Fibroblast of skin of back (primary cell): ENCODE measurements at regions not wholly inside any gene's neighbourhood (a gene's known extent, or its start where the extent isn't known, plus 50 kb on each side); places are given as distances from the start of the nearest gene placed in this dataset.
"Not testable (repeated sequence)": the region's sequence is repeated elsewhere in the genome, so short reads cannot be mapped to it uniquely, and the experiment has no call there.

Experiments used
- DNase-seq: peaks from one replicate; pipeline ENCODE4 v3.0.0-alpha.2; 2013

- DNase-seq, result peak; percentile 12
Observed at GRCh38 chr7:125358551-125359167, 429.0 kb upstream of the POT1 start.

GRCh38 chr7:125357676-125358455 is 428.2 kb upstream of the POT1 start:
- peak; percentile 67 for DNase-seq

GRCh38 chr7:125355899-125356298 is 426.3 kb upstream of the POT1 start:
- DNase-seq, result peak; percentile 90

- no peak for DNase-seq
Observed at GRCh38 chr7:125347269-125347668, 417.6 kb upstream of the POT1 start.

- DNase-seq, result no peak
Observed at GRCh38 chr7:125338110-125338509, 408.5 kb upstream of the POT1 start.

- no peak for DNase-seq
Observed at GRCh38 chr7:125336326-125336725, 406.7 kb upstream of the POT1 start.

- DNase-seq, result peak; percentile 55
Observed at GRCh38 chr7:125326666-125327255, 397.1 kb upstream of the POT1 start.

- DNase-seq, result no peak
Observed at GRCh38 chr7:125316466-125316865, 386.8 kb upstream of the POT1 start.

- DNase-seq, result no peak
Observed at GRCh38 chr7:125299003-125299765, 369.6 kb upstream of the POT1 start.

- DNase-seq, result no peak
Observed at GRCh38 chr7:125279961-125280360, 350.3 kb upstream of the POT1 start.

GRCh38 chr7:125278318-125278717 is 348.7 kb upstream of the POT1 start:
- no peak for DNase-seq

- not testable (repeated sequence) for DNase-seq
Observed at GRCh38 chr7:125274742-125275141, 345.1 kb upstream of the POT1 start.

- not testable (repeated sequence) for DNase-seq
Observed at GRCh38 chr7:125264174-125264856, 334.7 kb upstream of the POT1 start.

GRCh38 chr7:125258876-125259417 is 329.3 kb upstream of the POT1 start:
- DNase-seq, result not testable (repeated sequence)

- DNase-seq, result no peak
Observed at GRCh38 chr7:125257617-125258016, 328.0 kb upstream of the POT1 start.

- no peak for DNase-seq
Observed at GRCh38 chr7:125256446-125256845, 326.8 kb upstream of the POT1 start.

GRCh38 chr7:125255810-125256209 is 326.2 kb upstream of the POT1 start:
- no peak for DNase-seq

GRCh38 chr7:125254566-125254965 is 324.9 kb upstream of the POT1 start:
- no peak for DNase-seq

GRCh38 chr7:125253452-125254190 is 324.0 kb upstream of the POT1 start:
- no peak for DNase-seq

GRCh38 chr7:125247514-125248098 is 318.0 kb upstream of the POT1 start:
- no peak for DNase-seq

GRCh38 chr7:125246706-125247105 is 317.1 kb upstream of the POT1 start:
- DNase-seq, result no peak
